Transverse colon (tissue), 4 donors: ENCODE measurements at regions not wholly inside any gene's neighbourhood (a gene's known extent, or its start where the extent isn't known, plus 50 kb on each side); places are given as distances from the start of the nearest gene placed in this dataset.
"Not testable (repeated sequence)": the region's sequence is repeated elsewhere in the genome, so short reads cannot be mapped to it uniquely, and the experiment has no call there.

Experiments used
- DNase-seq: peaks from one replicate; pipeline ENCODE4 v3.0.0-alpha.2; 2019
- H3K27ac ChIP-seq, 4 donors: fragments of 200-600 bp; sonication (generic); 2 replicates each; pipeline ENCODE4 v1.5.1; 2016 to 2018; ENCODE audit warnings: inconsistent platforms in 4 of 4
- H3K27me3 ChIP-seq: fragments of 200-600 bp; sonication (generic); 2 replicates; pipeline ENCODE4 v1.5.1; 2017; ENCODE audit warnings: inconsistent platforms
- H3K36me3 ChIP-seq, 4 donors: fragments of 200-600 bp; sonication (generic); 2 replicates each; pipeline ENCODE4 v1.5.1; 2017 to 2019; ENCODE audit warnings: inconsistent platforms in 4 of 4
- H3K4me1 ChIP-seq, 4 donors: fragments of 200-600 bp; sonication (generic); 2 replicates each; pipeline ENCODE4 v1.5.1; 2017 to 2020; ENCODE audit warnings: inconsistent platforms in 4 of 4
- H3K4me3 ChIP-seq, 4 donors: fragments of 200-600 bp; sonication (generic); 1 replicate in 1 of 4; 2 replicates in 3 of 4; pipeline versions ENCODE4 v1.5.1 to v1.6.1; 2017 to 2019; ENCODE audit warnings: inconsistent platforms in 4 of 4
- H3K9me3 ChIP-seq, 2 donors: fragments of 200-600 bp; sonication (generic); 2 replicates each; pipeline ENCODE4 v1.5.1; 2017 to 2019; ENCODE audit warnings: inconsistent platforms in 2 of 2
- EP300 ChIP-seq: sonication (generic); formaldehyde crosslinking; IDR thresholded peaks from one replicate; pipeline ENCODE4 v1.6.1; 2017; ENCODE audit warnings: antibody characterized with exemption, low read depth
- POLR2A ChIP-seq: fragments of 450-650 bp; IDR thresholded peaks from one replicate; pipeline ENCODE4 v1.6.1; 2016; ENCODE audit warnings: antibody characterized with exemption, mild to moderate bottlenecking, moderate library complexity
- POLR2AphosphoS5 ChIP-seq, 3 donors: sonication (generic); formaldehyde crosslinking; IDR thresholded peaks; one replicate each; pipeline ENCODE4 v1.6.1; 2016; ENCODE audit warnings: antibody characterized with exemption in 3 of 3
- WGBS, 2 donors: methylation state at CpG; one replicate each; pipeline ENCODE4 v1.1.5; 2018; ENCODE audit warnings: low coverage in 1 of 2; 5-methylcytosine and 5-hydroxymethylcytosine counted together
- in situ Hi-C, 4 donors: fragments of 200-750 bp; cut with MboI; loops; one replicate each; pipeline versions ENCODE4 v1.15.0 to v1.15.1; 2017; ENCODE audit warnings: low sequenced_read_pairs in 3 of 4, low pct_ligation_motif_present in 1 of 4, low pct_unique_long_range_greater_than_20kb in 1 of 4
- intact Hi-C: fragments of 100-400 bp; cut with DNase I; formaldehyde crosslinking; loops from one replicate; pipeline ENCODE4 v1.15.1; 2023; ENCODE audit warnings: low total_unique reads
- TF ChIP-seq, protein P1 (sequence below), 5 experiments: fragments of 200-600 bp in 3 of 5; fragments of 450-650 bp in 2 of 5; sonication (generic) in 3 of 5; IDR thresholded peaks; 1 replicate in 2 of 5; 2 replicates in 3 of 5; pipeline ENCODE4 v1.5.1; 2016 to 2017; ENCODE audit warnings: antibody characterized with exemption in 5 of 5, inconsistent platforms in 3 of 5, mild to moderate bottlenecking in 2 of 5, moderate library complexity in 1 of 5

DNA sequence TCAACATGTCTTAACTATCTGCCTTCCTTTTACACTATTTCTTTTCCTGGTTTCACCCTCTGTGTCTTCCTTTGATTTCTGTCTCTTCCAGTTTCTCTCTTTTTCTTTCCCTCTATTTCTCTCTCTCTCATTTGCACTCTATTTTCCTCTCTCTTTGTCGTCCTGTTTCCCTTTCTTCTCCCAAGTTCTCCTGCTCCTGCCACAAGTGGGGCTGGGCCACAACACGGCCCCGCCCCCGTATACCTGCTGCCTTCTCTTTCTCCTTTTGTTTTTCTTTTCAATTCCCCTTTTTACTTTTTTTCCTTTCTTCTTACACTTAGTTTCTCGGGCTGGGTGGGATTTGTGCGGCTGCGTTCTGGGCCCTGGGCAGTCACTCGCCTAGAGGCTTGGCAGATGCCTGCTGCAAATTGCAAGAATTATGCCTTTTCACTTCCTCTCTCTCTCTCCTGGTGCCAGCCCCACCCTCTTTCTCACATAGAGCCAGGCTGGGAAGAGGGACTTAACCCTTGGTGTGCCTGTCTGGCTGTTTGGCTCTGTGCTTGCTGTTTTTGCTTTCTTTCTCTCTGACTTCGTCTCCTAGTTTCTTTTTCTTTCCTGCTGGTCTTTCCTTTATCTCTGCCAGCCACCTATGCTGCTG lies 2139.4 kb downstream of the TP53TG3F start:
- no peak for DNase-seq
- H3K9me3 ChIP-seq, result no peaks in the 10 kb centered on the region
- TF ChIP-seq, protein P1, sequence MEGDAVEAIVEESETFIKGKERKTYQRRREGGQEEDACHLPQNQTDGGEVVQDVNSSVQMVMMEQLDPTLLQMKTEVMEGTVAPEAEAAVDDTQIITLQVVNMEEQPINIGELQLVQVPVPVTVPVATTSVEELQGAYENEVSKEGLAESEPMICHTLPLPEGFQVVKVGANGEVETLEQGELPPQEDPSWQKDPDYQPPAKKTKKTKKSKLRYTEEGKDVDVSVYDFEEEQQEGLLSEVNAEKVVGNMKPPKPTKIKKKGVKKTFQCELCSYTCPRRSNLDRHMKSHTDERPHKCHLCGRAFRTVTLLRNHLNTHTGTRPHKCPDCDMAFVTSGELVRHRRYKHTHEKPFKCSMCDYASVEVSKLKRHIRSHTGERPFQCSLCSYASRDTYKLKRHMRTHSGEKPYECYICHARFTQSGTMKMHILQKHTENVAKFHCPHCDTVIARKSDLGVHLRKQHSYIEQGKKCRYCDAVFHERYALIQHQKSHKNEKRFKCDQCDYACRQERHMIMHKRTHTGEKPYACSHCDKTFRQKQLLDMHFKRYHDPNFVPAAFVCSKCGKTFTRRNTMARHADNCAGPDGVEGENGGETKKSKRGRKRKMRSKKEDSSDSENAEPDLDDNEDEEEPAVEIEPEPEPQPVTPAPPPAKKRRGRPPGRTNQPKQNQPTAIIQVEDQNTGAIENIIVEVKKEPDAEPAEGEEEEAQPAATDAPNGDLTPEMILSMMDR (IDR thresholded peaks at IDR 0.05), result no peak
- TF ChIP-seq POLR2AphosphoS5 (IDR thresholded peaks at IDR 0.05), result no peak
- H3K4me3 ChIP-seq, result no peak overlapping the region
- intact Hi-C loops, result no loop called here
- in situ Hi-C loops, result loop anchor here in 1 of 4 donors (25.0 kb wide), 1 partner anchor 88 kb away; no protein-coding TSS in a partner anchor
- no peaks in the 10 kb centered on the region for H3K4me1 ChIP-seq
- H3K27ac ChIP-seq, result no peak overlapping the region
- 53 to 74% methylated on average over 4 to 9 of the region's 9 CpGs for WGBS, 2 donors
- no peaks in the 10 kb centered on the region for H3K36me3 ChIP-seq
- no peaks in the 10 kb centered on the region for H3K27me3 ChIP-seq

DNA sequence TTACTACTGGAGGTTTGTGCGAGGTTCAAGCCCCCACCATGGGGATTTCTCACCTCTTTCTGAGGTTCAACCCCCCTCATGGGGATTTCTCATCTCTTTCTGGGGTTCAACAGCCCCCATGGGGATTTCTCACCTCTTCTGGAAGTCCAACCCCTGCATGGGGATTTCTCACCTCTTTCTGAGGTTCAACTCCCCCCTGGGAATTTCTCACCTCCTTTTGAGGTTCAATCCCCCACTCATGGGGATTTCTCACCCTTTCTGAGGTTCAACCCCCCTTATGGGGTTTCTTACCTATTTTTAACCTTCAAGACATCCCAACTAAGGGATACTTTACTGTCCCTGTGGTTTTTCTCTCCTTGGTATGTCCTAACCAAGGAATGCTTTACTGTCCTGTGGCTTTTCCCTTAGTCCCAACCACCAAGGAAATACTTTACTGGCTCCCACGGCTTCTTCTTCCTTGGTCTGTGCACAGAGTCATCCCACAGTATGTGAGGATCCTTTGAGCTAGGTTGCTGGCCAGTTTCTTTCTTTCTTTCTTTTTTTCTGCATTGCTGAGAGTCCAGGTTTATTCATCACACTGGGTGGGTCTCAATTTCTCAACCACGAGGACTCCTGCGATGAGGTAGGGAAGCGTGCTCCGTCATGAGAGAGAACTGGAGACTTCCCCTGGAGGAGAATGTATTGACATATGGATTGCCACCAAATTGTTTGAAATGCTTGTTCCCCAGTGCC lies 2140.2 kb downstream of the TP53TG3F start:
- no peak for DNase-seq
- Histone ChIP-seq H3K27me3 (no peaks in the 10 kb centered on the region), H3K4me3 (no peak overlapping the region), H3K4me1 (no peaks in the 10 kb centered on the region), H3K36me3 (no peaks in the 10 kb centered on the region), H3K9me3 (no peaks in the 10 kb centered on the region), H3K27ac (no peak overlapping the region)
- intact Hi-C loops, result no loop called here
- 53 to 69% methylated on average over 3 to 6 of the region's 6 CpGs for WGBS, 2 donors
- no peak for TF ChIP-seq POLR2AphosphoS5 (IDR thresholded peaks at IDR 0.05)
- TF ChIP-seq EP300, result no peak
- TF ChIP-seq, protein P1 (IDR thresholded peaks at IDR 0.05), result no peak
- TF ChIP-seq POLR2A, result no peak
- in situ Hi-C loops, result loop anchor here in 1 of 4 donors (25.0 kb wide), 1 partner anchor 88 kb away; no protein-coding TSS in a partner anchor

DNA sequence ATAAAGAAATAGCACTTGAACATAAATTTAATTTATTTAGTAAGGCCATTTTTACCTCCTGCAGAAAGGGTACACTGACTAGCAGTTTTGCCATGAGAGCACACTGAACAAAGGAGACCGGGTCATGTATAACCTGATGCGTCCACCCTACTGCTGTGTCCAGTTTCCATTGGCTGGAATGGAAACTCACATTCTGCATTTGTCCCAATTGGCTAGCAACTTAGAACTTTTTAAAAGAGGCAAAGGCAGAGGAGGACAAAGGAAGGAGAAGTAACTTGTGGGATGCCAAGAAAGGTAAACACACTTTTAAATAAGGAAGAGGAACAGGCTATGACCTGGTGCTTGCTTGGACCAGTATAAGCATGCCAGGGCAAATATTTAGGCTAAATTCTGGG lies 2140.7 kb downstream of the TP53TG3F start:
- H3K4me1 ChIP-seq, H3K36me3 ChIP-seq, DNase-seq, H3K4me3 ChIP-seq, H3K9me3 ChIP-seq, in situ Hi-C loops, H3K27ac ChIP-seq, H3K27me3 ChIP-seq, intact Hi-C loops: not testable (repeated sequence)
- 92% methylated on average over 2 of the region's 2 CpGs; no CpG with 5 or more reads in 1 of the 2 donors for WGBS, 2 donors

- Histone ChIP-seq H3K4me3 (no peak overlapping the region), H3K27ac (no peak overlapping the region), H3K36me3 (no peaks in the 10 kb centered on the region), H3K27me3 (no peaks in the 10 kb centered on the region), H3K4me1 (no peaks in the 10 kb centered on the region), H3K9me3 (no peaks in the 10 kb centered on the region)
- TF ChIP-seq POLR2AphosphoS5 (IDR thresholded peaks at IDR 0.05) (no peak), POLR2A (no peak), EP300 (no peak)
- TF ChIP-seq, protein P1 (IDR thresholded peaks at IDR 0.05), result no peak
- no peak for DNase-seq
- intact Hi-C loops, result no loop called here
- in situ Hi-C loops, result no loop called here
Observed at GRCh38 chr16:35602116-35602515, 2142.7 kb downstream of the TP53TG3F start.

DNA sequence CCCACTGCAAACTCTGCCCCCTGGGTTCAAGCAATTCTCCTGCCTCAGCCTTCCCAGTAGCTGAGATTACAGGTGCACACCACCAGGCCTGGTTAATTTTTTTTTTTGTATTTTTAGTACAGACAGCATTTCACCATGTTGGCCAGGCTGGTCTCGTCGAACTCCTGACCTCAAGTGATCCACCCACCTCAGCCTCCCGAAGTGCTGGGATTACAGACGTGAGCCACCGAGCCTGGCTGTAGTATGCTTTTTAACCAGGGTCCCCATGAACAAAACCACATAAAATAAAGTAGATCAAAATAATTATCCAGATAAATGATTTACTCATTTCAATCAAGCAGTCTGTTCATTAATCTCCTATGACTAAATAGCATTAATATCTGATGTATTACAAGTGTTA lies 2144.0 kb downstream of the TP53TG3F start:
- DNase-seq, intact Hi-C loops, in situ Hi-C loops, H3K27me3 ChIP-seq, H3K27ac ChIP-seq, H3K36me3 ChIP-seq, H3K4me1 ChIP-seq, H3K9me3 ChIP-seq, H3K4me3 ChIP-seq: not testable (repeated sequence)
- 73 to 83% methylated on average over 4 to 5 of the region's 5 CpGs for WGBS, 2 donors
